Smooth muscle cell (in vitro differentiated cells): ENCODE measurements at regions not wholly inside any gene's neighbourhood (a gene's known extent, or its start where the extent isn't known, plus 50 kb on each side); places are given as distances from the start of the nearest gene placed in this dataset.
"Not testable (repeated sequence)": the region's sequence is repeated elsewhere in the genome, so short reads cannot be mapped to it uniquely, and the experiment has no call there.

Experiments used
- DNase-seq: peaks from one replicate; lab custom pipeline; 2025; ENCODE audit not compliant: unreplicated experiment; lab: John Stamatoyannopoulos, UW
- H2AFZ ChIP-seq: fragments of 200-600 bp; sonication (generic); 2 replicates; pipeline ENCODE4 v1.6.0; 2016; ENCODE audit warnings: antibody characterized with exemption, low read depth, mild to moderate bottlenecking
- H3F3A ChIP-seq: fragments of 200-600 bp; sonication (generic); 2 replicates; pipeline ENCODE4 v1.6.0; 2017; ENCODE audit warnings: antibody characterized with exemption, low read depth
- H3K27ac ChIP-seq: fragments of 200-600 bp; sonication (generic); 2 replicates; pipeline ENCODE4 v1.5.1; 2016; ENCODE audit warnings: low read depth, mild to moderate bottlenecking
- H3K27me3 ChIP-seq: fragments of 200-600 bp; sonication (generic); 2 replicates; pipeline ENCODE4 v1.6.1; 2016; ENCODE audit warnings: low read depth, mild to moderate bottlenecking
- H3K36me3 ChIP-seq: fragments of 200-600 bp; sonication (generic); 2 replicates; pipeline ENCODE4 v1.5.1; 2016; ENCODE audit warnings: low read depth
- H3K4me1 ChIP-seq: fragments of 200-600 bp; sonication (generic); 2 replicates; pipeline ENCODE4 v1.5.1; 2016; ENCODE audit warnings: low read depth
- H3K4me2 ChIP-seq: fragments of 200-600 bp; sonication (generic); 2 replicates; pipeline ENCODE4 v1.6.0; 2016; ENCODE audit warnings: mild to moderate bottlenecking
- H3K4me3 ChIP-seq: fragments of 200-600 bp; sonication (generic); 2 replicates; pipeline ENCODE4 v1.5.1; 2016; ENCODE audit warnings: mild to moderate bottlenecking
- H3K79me2 ChIP-seq: fragments of 200-600 bp; sonication (generic); 2 replicates; pipeline ENCODE4 v1.6.0; 2016; ENCODE audit warnings: low read depth, mild to moderate bottlenecking
- H3K9ac ChIP-seq: fragments of 200-600 bp; sonication (generic); 2 replicates; pipeline ENCODE4 v1.6.0; 2016; ENCODE audit warnings: low read depth
- H3K9me3 ChIP-seq: fragments of 200-600 bp; sonication (generic); replicated peaks from 2 replicates; pipeline ENCODE4 v1.5.1; 2016; ENCODE audit warnings: low read depth
- H4K20me1 ChIP-seq: fragments of 200-600 bp; sonication (generic); 2 replicates; pipeline ENCODE4 v1.6.0; 2016; ENCODE audit warnings: low read depth
- WGBS: methylation state at CpG from one replicate; pipeline ENCODE4 v1.1.7; 2016; ENCODE audit warnings: low lambda C conversion rate; 5-methylcytosine and 5-hydroxymethylcytosine counted together
- TF ChIP-seq, protein P1 (sequence below): fragments of 200-600 bp; sonication (generic); IDR thresholded peaks from 2 replicates; pipeline ENCODE4 v1.5.1; 2017; ENCODE audit warnings: borderline replicate concordance, mild to moderate bottlenecking, antibody characterized with exemption; ENCODE audit not compliant: insufficient read depth, poor library complexity, severe bottlenecking

- Histone ChIP-seq H4K20me1 (no peaks in the 10 kb centered on the region), H3K36me3 (no peaks in the 10 kb centered on the region), H3K4me1 (no peaks in the 10 kb centered on the region), H3K9ac (no peak overlapping the region), H3K4me3 (no peak overlapping the region), H3K27me3 (peaks cover 6% of the 10 kb centered on the region), H2AFZ (no peak overlapping the region), H3F3A (no peaks in the 10 kb centered on the region), H3K79me2 (no peaks in the 10 kb centered on the region), H3K27ac (no peak overlapping the region), H3K9me3 (no peaks in the 10 kb centered on the region), H3K4me2 (no peak overlapping the region)
- DNase-seq = no peak
- 87% methylated on average over 16 of the region's 16 CpGs for WGBS
- TF ChIP-seq, protein P1, sequence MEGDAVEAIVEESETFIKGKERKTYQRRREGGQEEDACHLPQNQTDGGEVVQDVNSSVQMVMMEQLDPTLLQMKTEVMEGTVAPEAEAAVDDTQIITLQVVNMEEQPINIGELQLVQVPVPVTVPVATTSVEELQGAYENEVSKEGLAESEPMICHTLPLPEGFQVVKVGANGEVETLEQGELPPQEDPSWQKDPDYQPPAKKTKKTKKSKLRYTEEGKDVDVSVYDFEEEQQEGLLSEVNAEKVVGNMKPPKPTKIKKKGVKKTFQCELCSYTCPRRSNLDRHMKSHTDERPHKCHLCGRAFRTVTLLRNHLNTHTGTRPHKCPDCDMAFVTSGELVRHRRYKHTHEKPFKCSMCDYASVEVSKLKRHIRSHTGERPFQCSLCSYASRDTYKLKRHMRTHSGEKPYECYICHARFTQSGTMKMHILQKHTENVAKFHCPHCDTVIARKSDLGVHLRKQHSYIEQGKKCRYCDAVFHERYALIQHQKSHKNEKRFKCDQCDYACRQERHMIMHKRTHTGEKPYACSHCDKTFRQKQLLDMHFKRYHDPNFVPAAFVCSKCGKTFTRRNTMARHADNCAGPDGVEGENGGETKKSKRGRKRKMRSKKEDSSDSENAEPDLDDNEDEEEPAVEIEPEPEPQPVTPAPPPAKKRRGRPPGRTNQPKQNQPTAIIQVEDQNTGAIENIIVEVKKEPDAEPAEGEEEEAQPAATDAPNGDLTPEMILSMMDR = no peak
These were observed 1422.7 kb downstream of the BRD1 start for GRCh38 chr22:48404801-48405447.

DNA sequence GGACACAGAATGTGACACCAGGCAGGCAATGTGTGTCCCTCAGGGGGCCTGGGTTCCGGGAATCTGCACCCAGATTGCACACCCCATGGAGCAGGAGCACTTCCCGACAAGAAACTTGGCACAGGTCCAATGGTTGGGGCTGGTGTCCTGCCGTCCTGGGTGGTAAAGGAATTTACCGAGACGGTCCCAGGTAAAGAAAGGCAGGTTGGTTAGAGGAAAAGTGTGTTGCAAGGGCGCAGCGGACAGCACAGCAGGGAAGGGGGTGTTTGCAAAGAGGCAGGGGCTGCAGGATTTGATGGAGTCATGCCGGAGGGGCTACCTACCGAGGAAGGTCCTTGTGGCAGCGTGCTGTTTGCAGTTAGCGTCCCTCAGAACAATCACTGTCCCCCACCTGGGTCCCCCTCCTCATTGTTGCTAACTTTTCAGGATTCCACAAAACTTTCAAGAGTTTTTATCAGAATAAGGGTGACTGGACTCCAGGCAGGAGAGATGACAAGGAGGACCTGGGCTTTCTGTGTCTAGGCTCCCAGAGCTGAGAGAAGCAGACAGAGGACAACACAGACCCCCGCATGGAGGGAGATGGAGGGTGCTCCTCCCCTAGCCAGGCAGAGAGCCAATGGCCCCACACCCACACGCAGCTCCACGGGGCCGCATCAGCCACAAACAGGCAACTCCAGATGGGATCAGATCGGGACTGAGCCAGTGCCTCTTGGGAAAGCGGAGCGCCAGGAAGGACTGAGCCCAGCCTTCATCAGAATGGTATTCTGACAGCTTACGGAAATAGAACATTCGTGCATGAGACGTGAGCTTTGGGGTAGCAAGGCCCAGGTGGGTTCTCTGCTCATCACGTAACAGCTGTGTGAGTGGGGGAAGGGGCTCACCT is 1423.9 kb downstream of the BRD1 start:
- Histone ChIP-seq H3F3A (no peaks in the 10 kb centered on the region), H3K79me2 (no peaks in the 10 kb centered on the region), H3K27ac (no peak overlapping the region), H3K36me3 (no peaks in the 10 kb centered on the region), H3K27me3 (no peaks in the 10 kb centered on the region), H3K9me3 (no peaks in the 10 kb centered on the region), H3K4me2 (no peak overlapping the region), H4K20me1 (no peaks in the 10 kb centered on the region), H3K9ac (no peak overlapping the region), H3K4me3 (no peak overlapping the region), H3K4me1 (no peaks in the 10 kb centered on the region), H2AFZ (no peak overlapping the region)
- TF ChIP-seq, protein P1 = no peak
- DNase-seq = no peak
- 88% methylated on average over 22 of the region's 22 CpGs for WGBS

- WGBS = 91% methylated on average over 21 of the region's 21 CpGs
- no peak overlapping the region for H3K27ac ChIP-seq
- no peaks in the 10 kb centered on the region for H3K9me3 ChIP-seq
- no peak for DNase-seq
- H4K20me1 ChIP-seq = no peaks in the 10 kb centered on the region
- H3K27me3 ChIP-seq = no peaks in the 10 kb centered on the region
- H2AFZ ChIP-seq = no peak overlapping the region
- no peak overlapping the region for H3K4me3 ChIP-seq
- H3F3A ChIP-seq = no peaks in the 10 kb centered on the region
- no peaks in the 10 kb centered on the region for H3K79me2 ChIP-seq
- TF ChIP-seq, protein P1 = no peak
- H3K36me3 ChIP-seq = no peaks in the 10 kb centered on the region
- no peaks in the 10 kb centered on the region for H3K4me1 ChIP-seq
- no peak overlapping the region for H3K9ac ChIP-seq
- H3K4me2 ChIP-seq = no peak overlapping the region
These were observed 1425.1 kb downstream of the BRD1 start for GRCh38 chr22:48402591-48403031.

GRCh38 chr22:48401523-48401922 is 1426.2 kb downstream of the BRD1 start:
- not testable (repeated sequence) for H4K20me1 ChIP-seq, H3K9me3 ChIP-seq, H3K4me1 ChIP-seq, H3K4me3 ChIP-seq, H3K36me3 ChIP-seq, H2AFZ ChIP-seq, DNase-seq, H3K27me3 ChIP-seq, H3K4me2 ChIP-seq, H3K79me2 ChIP-seq, H3F3A ChIP-seq, H3K27ac ChIP-seq, H3K9ac ChIP-seq
- WGBS = 93% methylated on average over 1 of the region's 1 CpG
